ENCODE measurements at regions not wholly inside any gene's neighbourhood (a gene's known extent, or its start where the extent isn't known, plus 50 kb on each side); places are given as distances from the start of the nearest gene placed in this dataset.
"Not testable (repeated sequence)": the region's sequence is repeated elsewhere in the genome, so short reads cannot be mapped to it uniquely, and the experiment has no call there.

GRCh38 chr3:105228696-105229095, 138.0 kb upstream of the ALCAM start:
- DNase-seq (ENCODE audit: low read depth), result no peak

GRCh38 chr3:105232553-105232952, 134.2 kb upstream of the ALCAM start:
- no peak for DNase-seq (ENCODE audit: low read depth)

- DNase-seq (ENCODE audit: low read depth), result no peak
Measured at GRCh38 chr3:105233010-105233409, 133.7 kb upstream of the ALCAM start.

- no peak for DNase-seq (ENCODE audit: low read depth)
Measured at GRCh38 chr3:105235221-105235620, 131.5 kb upstream of the ALCAM start.

GRCh38 chr3:105235785-105236184, 130.9 kb upstream of the ALCAM start:
- no peak for DNase-seq (ENCODE audit: low read depth)

GRCh38 chr3:105238367-105238766, 128.3 kb upstream of the ALCAM start:
- no peak for DNase-seq (ENCODE audit: low read depth)

- DNase-seq (ENCODE audit: low read depth), result no peak
Measured at GRCh38 chr3:105243076-105243475, 123.6 kb upstream of the ALCAM start.

- no peak for DNase-seq (ENCODE audit: low read depth)
Measured at GRCh38 chr3:105246536-105246935, 120.2 kb upstream of the ALCAM start.

- DNase-seq (ENCODE audit: low read depth), result no peak
Measured at GRCh38 chr3:105253225-105253624, 113.5 kb upstream of the ALCAM start.

- no peak for DNase-seq (ENCODE audit: low read depth)
Measured at GRCh38 chr3:105254154-105254553, 112.6 kb upstream of the ALCAM start.

GRCh38 chr3:105255350-105255749, 111.4 kb upstream of the ALCAM start:
- no peak for DNase-seq (ENCODE audit: low read depth)

- no peak for DNase-seq (ENCODE audit: low read depth)
Measured at GRCh38 chr3:105259496-105259895, 107.2 kb upstream of the ALCAM start.

- no peak for DNase-seq (ENCODE audit: low read depth)
Measured at GRCh38 chr3:105260385-105260784, 106.3 kb upstream of the ALCAM start.

GRCh38 chr3:105274536-105274935, 92.2 kb upstream of the ALCAM start:
- no peak for DNase-seq (ENCODE audit: low read depth)

GRCh38 chr3:105274958-105275357, 91.8 kb upstream of the ALCAM start:
- no peak for DNase-seq (ENCODE audit: low read depth)

GRCh38 chr3:105277656-105278055, 89.1 kb upstream of the ALCAM start:
- no peak for DNase-seq (ENCODE audit: low read depth)

GRCh38 chr3:105278688-105279087, 88.0 kb upstream of the ALCAM start:
- no peak for DNase-seq (ENCODE audit: low read depth)

- no peak for DNase-seq (ENCODE audit: low read depth)
Measured at GRCh38 chr3:105281989-105282388, 84.7 kb upstream of the ALCAM start.

GRCh38 chr3:105284876-105285275, 81.8 kb upstream of the ALCAM start:
- no peak for DNase-seq (ENCODE audit: low read depth)

GRCh38 chr3:105285653-105286241, 81.0 kb upstream of the ALCAM start:
- DNase-seq (ENCODE audit: low read depth), result no peak

- DNase-seq (ENCODE audit: low read depth), result no peak
Measured at GRCh38 chr3:105293441-105293840, 73.3 kb upstream of the ALCAM start.

GRCh38 chr3:105296182-105296822, 70.4 kb upstream of the ALCAM start:
- not testable (repeated sequence) for DNase-seq (ENCODE audit: low read depth)

- DNase-seq (ENCODE audit: low read depth), result no peak
Measured at GRCh38 chr3:105304487-105304886, 62.2 kb upstream of the ALCAM start.

- no peak for DNase-seq (ENCODE audit: low read depth)
Measured at GRCh38 chr3:105315144-105315543, 51.6 kb upstream of the ALCAM start.

Data from stimulated activated CD8-positive, alpha-beta memory T cell treated with anti-CD3 and anti-CD28 coated beads, Interleukin-15, amount 100 ng/mL, for 1 hour (primary cell).